ENCODE measurements at regions not wholly inside any gene's neighbourhood (a gene's known extent, or its start where the extent isn't known, plus 50 kb on each side); places are given as distances from the start of the nearest gene placed in this dataset.

GRCh38 chr6:84459401-84459800, 232.0 kb upstream of the CEP162 start:
- no peak overlapping the region for H3K4me3 ChIP-seq (replicated peaks in 1 of 3; ENCODE audit: insufficient read depth in 1 of 3, low read depth in 1 of 3, low read length in 3 of 3)
- ChIA-PET POLR2A (no interaction called here), CTCF (no interaction called here)
- no peaks in the 10 kb centered on the region for H4K20me1 ChIP-seq (replicated peaks; ENCODE audit: control insufficient read depth, extremely low read depth, insufficient read depth, low read length)
- no peak for DNase-seq (ENCODE audit: low read depth, low spot score)
- FAIRE-seq: no peak
- no peak overlapping the region for H3K27ac ChIP-seq (ENCODE audit: insufficient read depth, low read depth, low read length)
- intact Hi-C loops (cut with micrococcal nuclease) (no loop called here), dilution Hi-C loops (cut with MboI; ENCODE audit: extremely low pct_ligation_motif_present, low sequenced_read_pairs) (no loop called here)
- no peak overlapping the region for H3K9ac ChIP-seq (replicated peaks; ENCODE audit: extremely low read depth, insufficient read depth, low read length)
- no peak overlapping the region for H3K4me2 ChIP-seq (ENCODE audit: insufficient read depth, low read length)
- peaks cover 14% of the 10 kb centered on the region for H3K4me1 ChIP-seq (ENCODE audit: control insufficient read depth, extremely low read depth, insufficient read depth, low read length)
- no peak for TF ChIP-seq FOS (IDR thresholded peaks at IDR 0.05; ENCODE audit: borderline replicate concordance, insufficient read depth, low read length)
- TF ChIP-seq CTCF (IDR thresholded peaks at IDR 0.05; ENCODE audit: extremely low read depth in 1 of 2, insufficient read depth in 1 of 2, low read depth in 1 of 2, low read length in 2 of 2): no peak
- no peak for TF ChIP-seq JUN (IDR thresholded peaks at IDR 0.05; ENCODE audit: borderline replicate concordance, insufficient read depth, insufficient read length, low read depth)
- no peak for TF ChIP-seq MYC (IDR thresholded peaks at IDR 0.05; ENCODE audit: low read depth, low read length)
- no peak for TF ChIP-seq GATA2 (IDR thresholded peaks at IDR 0.05; ENCODE audit: insufficient read depth, insufficient read length, low read depth, low read length)
- TF ChIP-seq EZH2 (IDR thresholded peaks at IDR 0.05; ENCODE audit: borderline replicate concordance, low read depth, low read length, severe bottlenecking): no peak
- TF ChIP-seq POLR2A (IDR thresholded peaks at IDR 0.05; ENCODE audit: low read depth, low read length): no peak
- TF ChIP-seq POLR2AphosphoS5 (IDR thresholded peaks at IDR 0.05; ENCODE audit: insufficient read depth, low read depth, low read length): no peak
- TF ChIP-seq MAX (IDR thresholded peaks at IDR 0.05; ENCODE audit: insufficient read depth, insufficient read length): no peak
- H3K79me2 ChIP-seq (ENCODE audit: control insufficient read depth, insufficient read depth, low read length): no peaks in the 10 kb centered on the region
- H3K9me1 ChIP-seq (replicated peaks; ENCODE audit: control insufficient read depth, extremely low read depth, insufficient read depth, low read length): no peaks in the 10 kb centered on the region
- H3K36me3 ChIP-seq (ENCODE audit: control insufficient read depth in 2 of 2, extremely low read depth in 1 of 2, insufficient read depth in 2 of 2, low read length in 2 of 2): no peaks in the 10 kb centered on the region
- H3K9me3 ChIP-seq (replicated peaks; ENCODE audit: control insufficient read depth, insufficient read depth, low read length): no peaks in the 10 kb centered on the region
- H3K27me3 ChIP-seq (ENCODE audit: control insufficient read depth in 2 of 2, insufficient read depth in 2 of 2, low read length in 2 of 2): no peaks in the 10 kb centered on the region
- no TSS peak for BruUV-seq (replicated peaks)
- H2AFZ ChIP-seq (ENCODE audit: low read depth, low read length): no peak overlapping the region
